RWPE2 (cell line): ENCODE measurements at regions not wholly inside any gene's neighbourhood (a gene's known extent, or its start where the extent isn't known, plus 50 kb on each side); places are given as distances from the start of the nearest gene placed in this dataset.
A peak's percentile ranks its signal among the peaks of the same experiment; 100 is the strongest.
"Not testable (repeated sequence)": the region's sequence is repeated elsewhere in the genome, so short reads cannot be mapped to it uniquely, and the experiment has no call there.

Source experiments
- ATAC-seq: fragments of 200-7000 bp; cut with Tn5 transposase; 3 replicates; pipeline ENCODE4 v1.9.1; 2021; ENCODE audit warnings: low read depth
- DNase-seq: peaks from one replicate; pipeline ENCODE4 v3.0.0-alpha.2; 2020; ENCODE audit warnings: low spot score
- H3K27ac ChIP-seq: fragments of 450-650 bp; 2 replicates; pipeline ENCODE4 v1.5.1; 2017; ENCODE audit warnings: mild to moderate bottlenecking; ENCODE audit not compliant: poor library complexity, severe bottlenecking
- H3K27me3 ChIP-seq: fragments of 250-450 bp; sonication (Bioruptor Pico); 2 replicates; pipeline ENCODE4 v1.5.1; 2021; ENCODE audit warnings: mild to moderate bottlenecking, moderate library complexity; ENCODE audit not compliant: insufficient read depth, poor library complexity, severe bottlenecking
- H3K36me3 ChIP-seq: fragments of 250-450 bp; sonication (Bioruptor Pico); 2 replicates; pipeline ENCODE4 v1.5.1; 2020; ENCODE audit warnings: low read depth, mild to moderate bottlenecking, moderate library complexity
- H3K4me1 ChIP-seq: fragments of 250-450 bp; sonication (Bioruptor Pico); 2 replicates; pipeline ENCODE4 v1.5.1; 2021; ENCODE audit warnings: mild to moderate bottlenecking, moderate library complexity; ENCODE audit not compliant: insufficient read depth, poor library complexity, severe bottlenecking
- H3K4me3 ChIP-seq: fragments of 250-450 bp; sonication (Bioruptor Pico); 2 replicates; pipeline ENCODE4 v1.5.1; 2021; ENCODE audit warnings: mild to moderate bottlenecking, moderate library complexity; ENCODE audit not compliant: severe bottlenecking
- H3K9me3 ChIP-seq: fragments of 250-450 bp; sonication (Bioruptor Pico); 2 replicates; pipeline ENCODE4 v1.5.1; 2021; ENCODE audit warnings: mild to moderate bottlenecking, moderate library complexity; ENCODE audit not compliant: severe bottlenecking
- TF ChIP-seq, protein P1 (sequence below): fragments of 450-650 bp; IDR thresholded peaks from one replicate; pipeline ENCODE4 v1.5.1; 2017; ENCODE audit warnings: mild to moderate bottlenecking, moderate library complexity; ENCODE audit not compliant: poor library complexity, severe bottlenecking

GRCh38 chr14:71563492-71564153 is 368.6 kb upstream of the RGS6 start:
- no peaks in the 10 kb centered on the region for H3K9me3 ChIP-seq
- no peaks in the 10 kb centered on the region for H3K36me3 ChIP-seq
- H3K4me1 ChIP-seq: peaks cover 10% of the 10 kb centered on the region
- TF ChIP-seq, protein P1, sequence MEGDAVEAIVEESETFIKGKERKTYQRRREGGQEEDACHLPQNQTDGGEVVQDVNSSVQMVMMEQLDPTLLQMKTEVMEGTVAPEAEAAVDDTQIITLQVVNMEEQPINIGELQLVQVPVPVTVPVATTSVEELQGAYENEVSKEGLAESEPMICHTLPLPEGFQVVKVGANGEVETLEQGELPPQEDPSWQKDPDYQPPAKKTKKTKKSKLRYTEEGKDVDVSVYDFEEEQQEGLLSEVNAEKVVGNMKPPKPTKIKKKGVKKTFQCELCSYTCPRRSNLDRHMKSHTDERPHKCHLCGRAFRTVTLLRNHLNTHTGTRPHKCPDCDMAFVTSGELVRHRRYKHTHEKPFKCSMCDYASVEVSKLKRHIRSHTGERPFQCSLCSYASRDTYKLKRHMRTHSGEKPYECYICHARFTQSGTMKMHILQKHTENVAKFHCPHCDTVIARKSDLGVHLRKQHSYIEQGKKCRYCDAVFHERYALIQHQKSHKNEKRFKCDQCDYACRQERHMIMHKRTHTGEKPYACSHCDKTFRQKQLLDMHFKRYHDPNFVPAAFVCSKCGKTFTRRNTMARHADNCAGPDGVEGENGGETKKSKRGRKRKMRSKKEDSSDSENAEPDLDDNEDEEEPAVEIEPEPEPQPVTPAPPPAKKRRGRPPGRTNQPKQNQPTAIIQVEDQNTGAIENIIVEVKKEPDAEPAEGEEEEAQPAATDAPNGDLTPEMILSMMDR: no peak
- no peak for DNase-seq
- peak; percentile 53; the same call in 1 of the 3 replicates for ATAC-seq
- H3K27ac ChIP-seq: no peak overlapping the region
- no peak overlapping the region for H3K4me3 ChIP-seq
- H3K27me3 ChIP-seq: no peaks in the 10 kb centered on the region

DNA sequence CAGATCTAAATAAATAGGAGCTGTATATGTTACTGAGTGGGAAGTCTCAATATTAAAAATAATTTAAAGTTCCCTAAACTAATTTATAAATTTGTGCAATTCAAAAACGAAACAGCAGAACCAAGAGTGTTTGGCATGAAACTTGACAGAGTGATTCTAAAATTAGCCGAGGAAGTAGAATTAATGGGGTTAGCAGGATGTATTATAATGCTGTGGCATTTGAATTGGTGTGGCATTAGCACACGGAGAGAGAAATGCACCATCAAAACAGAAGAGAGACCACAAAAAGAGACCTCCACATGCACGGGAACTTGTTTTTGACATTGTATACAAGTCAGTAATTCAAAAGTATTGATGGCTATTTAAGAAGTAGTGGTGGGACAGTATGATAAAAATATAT is 366.0 kb upstream of the RGS6 start:
- Histone ChIP-seq H3K27me3 (no peaks in the 10 kb centered on the region), H3K4me1 (peaks cover 10% of the 10 kb centered on the region), H3K27ac (no peak overlapping the region), H3K9me3 (no peaks in the 10 kb centered on the region), H3K36me3 (no peaks in the 10 kb centered on the region), H3K4me3 (no peak overlapping the region)
- ATAC-seq (no peak), DNase-seq (no peak)
- TF ChIP-seq, protein P1: no peak

- not testable (repeated sequence) for H3K4me3 ChIP-seq, H3K27me3 ChIP-seq, H3K4me1 ChIP-seq, H3K27ac ChIP-seq, DNase-seq, H3K36me3 ChIP-seq, ATAC-seq, H3K9me3 ChIP-seq
Observed at GRCh38 chr14:71567499-71568133, 364.6 kb upstream of the RGS6 start.

DNA sequence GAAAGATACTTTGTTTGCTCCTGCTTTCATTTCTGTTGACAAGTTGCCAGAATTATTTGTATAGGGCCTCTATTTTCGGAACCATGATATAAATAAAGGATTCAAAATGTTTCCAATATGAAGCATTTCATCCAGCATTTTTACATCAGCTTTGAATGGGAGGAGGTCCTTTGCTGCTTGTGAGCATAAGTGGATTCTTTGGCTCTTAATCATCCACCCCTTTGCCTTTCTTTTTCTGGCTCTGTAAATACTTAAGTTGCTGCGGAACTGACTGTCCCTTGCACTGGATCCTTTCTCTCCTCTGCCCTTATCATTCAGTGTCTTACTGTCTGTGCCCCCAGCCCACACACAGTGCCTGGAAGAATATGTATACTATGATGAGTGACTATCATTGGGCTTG is 357.3 kb upstream of the RGS6 start:
- peaks cover 10% of the 10 kb centered on the region for H3K4me1 ChIP-seq
- ATAC-seq (peak; percentile 90), DNase-seq (no peak)
- no peak overlapping the region for H3K27ac ChIP-seq
- no peaks in the 10 kb centered on the region for H3K27me3 ChIP-seq
- TF ChIP-seq, protein P1: no peak
- H3K36me3 ChIP-seq: no peaks in the 10 kb centered on the region
- no peak overlapping the region for H3K4me3 ChIP-seq
- H3K9me3 ChIP-seq: no peaks in the 10 kb centered on the region

- ATAC-seq (no peak), DNase-seq (no peak)
- Histone ChIP-seq H3K27ac (no peak overlapping the region), H3K4me1 (peaks cover 11% of the 10 kb centered on the region), H3K36me3 (no peaks in the 10 kb centered on the region), H3K9me3 (no peaks in the 10 kb centered on the region), H3K4me3 (no peak overlapping the region), H3K27me3 (no peaks in the 10 kb centered on the region)
- TF ChIP-seq, protein P1: no peak
Observed at GRCh38 chr14:71576472-71576871, 355.8 kb upstream of the RGS6 start.
